Keratinocyte (primary cell): ENCODE measurements at regions not wholly inside any gene's neighbourhood (a gene's known extent, or its start where the extent isn't known, plus 50 kb on each side); places are given as distances from the start of the nearest gene placed in this dataset.
A peak's percentile ranks its signal among the peaks of the same experiment; 100 is the strongest.

Source experiments
- DNase-seq: peaks from one replicate; pipeline ENCODE4 v3.0.0-alpha.2; 2011; ENCODE audit warnings: low read depth, missing footprints, low spot score
- FAIRE-seq: peaks from 2 replicates; lab custom pipeline; 2011; peaks lifted over from hg19 to GRCh38; lab: Jason Lieb, UNC
- H2AFZ ChIP-seq: 2 replicates; pipeline ENCODE4 v1.6.0; 2012; ENCODE audit warnings: low read length, control low read depth, inconsistent platforms; ENCODE audit not compliant: control insufficient read depth
- H3K27ac ChIP-seq: 2 replicates; pipeline ENCODE4 v1.5.1; 2011; ENCODE audit warnings: low read length; ENCODE audit not compliant: control insufficient read depth, insufficient read depth
- H3K27me3 ChIP-seq: 3 replicates; pipeline ENCODE4 v1.6.0; 2011; ENCODE audit warnings: low read length; ENCODE audit not compliant: control insufficient read depth, insufficient read depth; ENCODE audit errors: extremely low read depth
- H3K36me3 ChIP-seq, 2 experiments: 2 replicates in 1 of 2; 3 replicates in 1 of 2; pipeline ENCODE4 v1.5.1; 2011; ENCODE audit warnings: low read length in 2 of 2, mild to moderate bottlenecking in 1 of 2; ENCODE audit not compliant: control insufficient read depth in 2 of 2, insufficient read depth in 2 of 2; ENCODE audit errors: extremely low read depth in 1 of 2
- H3K4me1 ChIP-seq: 3 replicates; pipeline ENCODE4 v1.5.1; 2011; ENCODE audit warnings: low read length; ENCODE audit not compliant: control insufficient read depth, insufficient read depth; ENCODE audit errors: extremely low read depth
- H3K4me2 ChIP-seq: 3 replicates; pipeline ENCODE4 v1.6.0; 2011; ENCODE audit warnings: low read depth, low read length; ENCODE audit not compliant: control insufficient read depth, insufficient read depth; ENCODE audit errors: extremely low read depth
- H3K4me3 ChIP-seq, 3 experiments: fragments of 200-600 bp in 1 of 3; sonication (generic) in 1 of 3; 2 replicates in 2 of 3; 3 replicates in 1 of 3; pipeline ENCODE4 v1.5.1; 2011 to 2016; ENCODE audit warnings: low read length in 3 of 3, mild to moderate bottlenecking in 3 of 3, control low read depth in 2 of 3, inconsistent platforms in 1 of 3, low read depth in 1 of 3, mixed read lengths in 1 of 3, mixed run types in 1 of 3, moderate library complexity in 1 of 3; ENCODE audit not compliant: control insufficient read depth in 2 of 3, insufficient read depth in 2 of 3; ENCODE audit errors: extremely low read depth in 1 of 3
- H3K79me2 ChIP-seq: 2 replicates; pipeline ENCODE4 v1.6.0; 2012; ENCODE audit warnings: low read length; ENCODE audit not compliant: control insufficient read depth, insufficient read depth
- H3K9ac ChIP-seq: 3 replicates; pipeline ENCODE4 v1.6.0; 2011; ENCODE audit warnings: low read length; ENCODE audit not compliant: control insufficient read depth, insufficient read depth; ENCODE audit errors: extremely low read depth
- H3K9me1 ChIP-seq: 3 replicates; pipeline ENCODE4 v1.6.0; 2011; ENCODE audit warnings: low read length; ENCODE audit not compliant: control insufficient read depth, insufficient read depth; ENCODE audit errors: extremely low read depth
- H3K9me3 ChIP-seq: 2 replicates; pipeline ENCODE4 v1.5.1; 2012; ENCODE audit warnings: low read depth, low read length; ENCODE audit not compliant: control insufficient read depth
- H4K20me1 ChIP-seq: 3 replicates; pipeline ENCODE4 v1.6.0; 2011; ENCODE audit warnings: low read length; ENCODE audit not compliant: control insufficient read depth, insufficient read depth; ENCODE audit errors: extremely low read depth
- CTCF ChIP-seq, 3 experiments: IDR thresholded peaks in 1 of 3; conservative IDR thresholded peaks in 1 of 3; optimal IDR thresholded peaks in 1 of 3; 2 replicates in 2 of 3; 3 replicates in 1 of 3; pipeline versions ENCODE3 to v1.5.1; 2011; ENCODE audit warnings: low read length in 3 of 3, mild to moderate bottlenecking in 3 of 3, moderate library complexity in 2 of 3, control low read depth in 1 of 3, inconsistent platforms in 1 of 3; ENCODE audit not compliant: insufficient read depth in 2 of 3; ENCODE audit errors: extremely low read depth in 1 of 3
- EZH2 ChIP-seq: IDR thresholded peaks from one replicate; pipeline ENCODE4 v1.6.1; 2012; ENCODE audit warnings: inconsistent platforms, mild to moderate bottlenecking, low read length, moderate library complexity
- dilution Hi-C: fragments of 300-500 bp; cut with MboI; formaldehyde crosslinking; loops from one replicate; pipeline ENCODE4 v1.7.0; 2020; ENCODE audit warnings: low sequenced_read_pairs; ENCODE audit not compliant: extremely low pct_ligation_motif_present

GRCh38 chr1:53381790-53382401, 54.0 kb upstream of the LRP8 start:
- no peaks in the 10 kb centered on the region for H3K9me3 ChIP-seq
- H3K36me3 ChIP-seq = no peaks in the 10 kb centered on the region
- no peak overlapping the region for H2AFZ ChIP-seq
- dilution Hi-C loops = no loop called here
- no peak overlapping the region for H3K27ac ChIP-seq
- H3K27me3 ChIP-seq = peaks cover 10% of the 10 kb centered on the region
- DNase-seq = no peak
- H3K4me3 ChIP-seq = peak overlapping the region in 1 of 3 experiments; percentile 14
- no peaks in the 10 kb centered on the region for H4K20me1 ChIP-seq
- H3K4me2 ChIP-seq = peak overlapping the region; percentile 51
- H3K79me2 ChIP-seq = no peaks in the 10 kb centered on the region
- peaks cover 2% of the 10 kb centered on the region for H3K9me1 ChIP-seq
- H3K9ac ChIP-seq = no peak overlapping the region
- H3K4me1 ChIP-seq = peaks cover 12% of the 10 kb centered on the region
- FAIRE-seq = peak; percentile 79
- no peak for TF ChIP-seq CTCF (optimal IDR thresholded peaks at IDR 0.05 in 1 of 3, IDR thresholded peaks at IDR 0.05 in 1 of 3, conservative IDR thresholded peaks at IDR 0.05 in 1 of 3; ENCODE audit: extremely low read depth in 1 of 3, insufficient read depth in 2 of 3, low read length in 3 of 3)
- TF ChIP-seq EZH2 = no peak

GRCh38 chr1:53383136-53383870, 55.4 kb upstream of the LRP8 start:
- H3K9ac ChIP-seq = no peak overlapping the region
- no peak overlapping the region for H2AFZ ChIP-seq
- TF ChIP-seq EZH2 = no peak
- no peak for TF ChIP-seq CTCF (optimal IDR thresholded peaks at IDR 0.05 in 1 of 3, IDR thresholded peaks at IDR 0.05 in 1 of 3, conservative IDR thresholded peaks at IDR 0.05 in 1 of 3; ENCODE audit: extremely low read depth in 1 of 3, insufficient read depth in 2 of 3, low read length in 3 of 3)
- H3K36me3 ChIP-seq = no peaks in the 10 kb centered on the region
- DNase-seq = no peak
- H3K9me1 ChIP-seq = peaks cover 2% of the 10 kb centered on the region
- no peak overlapping the region for H3K4me2 ChIP-seq
- FAIRE-seq = no peak
- no peak overlapping the region for H3K27ac ChIP-seq
- H3K4me3 ChIP-seq = no peak overlapping the region
- H3K27me3 ChIP-seq = peaks cover 10% of the 10 kb centered on the region
- H3K79me2 ChIP-seq = no peaks in the 10 kb centered on the region
- H4K20me1 ChIP-seq = no peaks in the 10 kb centered on the region
- dilution Hi-C loops = no loop called here
- H3K9me3 ChIP-seq = no peaks in the 10 kb centered on the region
- peaks cover 12% of the 10 kb centered on the region for H3K4me1 ChIP-seq
